ENCODE measurements at regions not wholly inside any gene's neighbourhood (a gene's known extent, or its start where the extent isn't known, plus 50 kb on each side); places are given as distances from the start of the nearest gene placed in this dataset.
A peak's percentile ranks its signal among the peaks of the same experiment; 100 is the strongest.
"Not testable (repeated sequence)": the region's sequence is repeated elsewhere in the genome, so short reads cannot be mapped to it uniquely, and the experiment has no call there.

DNA sequence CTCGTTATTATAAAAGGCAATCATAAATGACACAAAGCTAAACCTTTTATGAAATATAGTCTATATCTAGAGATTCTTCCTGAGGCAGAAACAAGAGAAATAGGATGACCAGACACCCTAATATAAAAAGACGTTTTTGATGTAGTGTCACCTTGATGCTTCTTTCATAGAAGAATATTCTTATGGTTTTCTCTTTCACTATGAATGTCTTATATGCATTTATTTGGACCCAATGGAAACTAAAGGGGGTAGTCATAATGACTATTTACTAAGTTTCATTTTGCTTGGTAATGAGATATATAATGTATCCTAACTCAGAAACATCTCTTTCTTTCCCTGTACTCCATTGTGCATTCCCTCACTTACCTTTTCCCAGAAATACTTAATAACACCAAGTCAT, 393.9 kb downstream of the RAP2B start:
- no peak for DNase-seq

DNA sequence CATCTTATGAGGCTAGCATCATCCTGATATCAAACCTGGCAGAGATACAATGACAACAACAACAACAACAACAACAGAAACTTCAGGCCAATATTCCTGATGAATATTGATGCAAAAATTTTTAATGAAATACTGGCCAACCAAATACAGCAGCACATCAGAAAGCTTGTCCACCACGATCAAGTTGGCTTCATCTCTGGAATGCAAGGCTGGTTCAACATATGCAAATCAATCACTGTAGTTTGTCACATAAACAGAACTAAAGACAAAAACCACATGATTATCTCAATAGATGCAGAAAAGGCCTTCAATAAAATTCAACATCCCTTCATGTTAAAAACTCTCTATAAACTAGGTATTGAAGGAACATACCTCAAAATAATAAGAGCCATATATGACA, 397.3 kb downstream of the RAP2B start:
- not testable (repeated sequence) for DNase-seq

DNA sequence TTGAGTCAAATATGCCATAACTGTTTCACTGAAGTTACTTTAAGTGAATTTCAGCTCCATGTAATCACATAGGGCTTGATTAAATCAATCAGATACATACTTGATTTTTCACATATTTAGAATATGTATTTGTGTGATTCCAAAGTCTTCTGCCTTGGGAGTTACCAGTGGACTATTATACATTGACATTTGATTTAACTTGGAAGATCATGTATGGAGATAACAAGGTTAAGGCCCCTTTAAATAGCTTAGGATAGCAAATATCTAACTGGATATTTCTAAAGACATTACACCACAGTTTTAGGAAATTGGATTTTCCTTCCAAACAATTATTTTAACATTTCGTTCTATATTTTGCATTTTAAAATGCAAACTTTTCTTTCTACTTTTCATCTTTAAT, 405.0 kb downstream of the RAP2B start:
- DNase-seq: no peak

DNA sequence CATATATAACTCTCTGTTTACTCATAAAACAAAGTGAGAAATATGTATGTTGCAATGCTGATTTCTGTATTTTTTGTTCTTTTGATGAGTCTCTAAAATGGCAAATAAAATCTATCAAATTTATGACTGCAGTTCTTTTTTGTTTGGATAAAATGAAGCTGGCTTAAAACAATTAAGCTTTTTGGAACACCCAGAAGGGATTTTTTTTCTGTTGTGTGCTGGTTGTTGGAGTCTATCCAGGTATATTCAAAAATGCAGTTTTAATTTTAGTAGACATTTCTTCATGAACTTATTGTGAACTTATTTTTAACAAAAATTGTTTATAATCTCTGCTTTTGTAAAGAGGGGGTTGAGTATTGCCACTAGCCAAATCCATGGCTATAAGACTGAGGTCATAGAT, 405.5 kb downstream of the RAP2B start:
- no peak for DNase-seq

DNA sequence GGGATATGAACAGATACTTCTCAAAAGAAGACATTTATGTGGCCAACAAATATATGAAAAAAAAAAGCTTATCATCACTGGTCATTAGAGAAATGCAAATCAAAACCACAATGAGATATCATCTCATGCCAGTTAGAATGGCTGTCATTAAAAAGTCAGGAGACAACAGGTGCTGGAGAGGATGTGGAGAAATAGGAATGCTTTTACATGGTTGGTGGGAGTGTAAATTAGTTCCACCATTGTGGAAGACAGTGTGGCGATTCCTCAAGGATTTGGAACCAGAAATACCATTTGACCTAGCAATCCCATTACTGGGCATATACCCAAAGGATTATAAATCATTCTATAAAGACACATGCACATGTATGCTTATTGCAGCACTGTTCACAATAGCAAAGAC, 408.5 kb downstream of the RAP2B start:
- not testable (repeated sequence) for DNase-seq

DNA sequence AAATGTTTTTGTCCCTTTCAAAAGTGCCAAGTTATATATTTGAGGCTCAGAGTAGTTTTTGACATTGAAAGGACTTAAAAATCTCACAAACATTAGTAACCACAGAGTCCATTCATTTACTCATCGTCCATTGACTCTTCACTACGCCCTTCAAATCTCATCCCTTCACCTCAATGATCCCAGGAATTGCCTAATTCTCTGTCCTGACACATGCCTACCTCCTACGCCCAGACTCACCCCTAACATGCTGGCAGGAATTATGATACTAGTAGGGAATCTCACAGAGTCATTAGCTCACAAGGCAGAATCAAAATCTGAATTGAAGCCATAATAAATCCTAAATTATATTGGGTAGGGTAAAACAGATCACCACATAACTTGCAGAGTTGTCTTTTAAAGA, 410.1 kb downstream of the RAP2B start:
- DNase-seq: no peak

DNA sequence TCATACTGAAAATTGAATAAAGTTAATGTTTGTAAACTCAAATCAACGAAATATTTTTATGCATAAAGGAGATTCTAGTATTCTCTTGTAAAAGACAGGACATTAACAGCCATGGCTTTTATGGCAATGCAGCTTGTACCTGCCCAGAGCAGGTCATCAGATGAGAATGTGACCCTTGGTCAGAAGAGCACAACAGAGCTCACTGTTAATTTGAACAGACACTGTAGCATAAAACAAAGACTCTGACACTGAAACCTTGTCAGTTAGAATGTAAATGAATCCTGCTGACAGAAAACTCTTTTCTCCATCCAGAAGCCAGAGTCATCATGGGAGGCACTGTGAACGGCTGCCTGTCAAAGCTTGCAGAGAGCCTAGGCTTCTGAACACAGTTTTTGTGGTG, 410.6 kb downstream of the RAP2B start:
- no peak for DNase-seq

DNA sequence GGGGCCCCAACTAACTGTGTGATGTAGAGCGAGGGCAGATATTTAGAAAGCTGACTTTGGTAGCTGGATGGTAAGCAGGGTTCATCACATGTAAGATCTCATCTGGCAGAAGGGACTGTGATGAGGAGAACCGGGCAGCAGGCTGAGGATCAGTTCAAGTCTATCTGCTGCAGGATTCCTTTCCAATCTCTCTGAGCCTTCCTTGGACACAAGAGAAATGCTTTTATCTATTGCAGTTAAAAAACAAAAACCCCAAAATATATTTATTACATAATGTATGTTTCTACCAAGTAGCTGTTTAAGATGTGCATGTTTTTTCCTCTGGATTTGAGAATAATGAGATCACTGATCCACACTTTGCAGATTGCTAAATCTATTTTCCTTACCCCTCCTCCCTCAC, 411.5 kb downstream of the RAP2B start:
- DNase-seq: no peak

DNA sequence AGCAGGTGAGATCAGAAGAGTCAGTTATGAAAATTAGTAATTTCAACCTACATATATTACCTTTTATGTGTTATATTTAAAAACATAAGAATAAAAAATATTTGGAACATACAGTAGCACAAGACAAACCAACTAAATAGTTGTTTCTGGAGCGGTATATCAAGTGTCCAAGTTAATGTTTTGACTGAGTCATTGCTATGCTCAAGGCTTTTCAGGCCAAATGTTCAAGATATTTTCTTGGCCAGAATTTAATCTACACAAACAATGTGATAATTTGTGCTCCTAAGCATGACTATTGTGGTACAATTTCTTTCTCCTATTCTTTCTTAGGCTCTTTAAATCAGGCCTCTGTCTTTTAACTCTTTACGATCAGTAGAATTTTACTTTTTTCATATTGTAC, 412.4 kb downstream of the RAP2B start:
- DNase-seq: no peak

DNA sequence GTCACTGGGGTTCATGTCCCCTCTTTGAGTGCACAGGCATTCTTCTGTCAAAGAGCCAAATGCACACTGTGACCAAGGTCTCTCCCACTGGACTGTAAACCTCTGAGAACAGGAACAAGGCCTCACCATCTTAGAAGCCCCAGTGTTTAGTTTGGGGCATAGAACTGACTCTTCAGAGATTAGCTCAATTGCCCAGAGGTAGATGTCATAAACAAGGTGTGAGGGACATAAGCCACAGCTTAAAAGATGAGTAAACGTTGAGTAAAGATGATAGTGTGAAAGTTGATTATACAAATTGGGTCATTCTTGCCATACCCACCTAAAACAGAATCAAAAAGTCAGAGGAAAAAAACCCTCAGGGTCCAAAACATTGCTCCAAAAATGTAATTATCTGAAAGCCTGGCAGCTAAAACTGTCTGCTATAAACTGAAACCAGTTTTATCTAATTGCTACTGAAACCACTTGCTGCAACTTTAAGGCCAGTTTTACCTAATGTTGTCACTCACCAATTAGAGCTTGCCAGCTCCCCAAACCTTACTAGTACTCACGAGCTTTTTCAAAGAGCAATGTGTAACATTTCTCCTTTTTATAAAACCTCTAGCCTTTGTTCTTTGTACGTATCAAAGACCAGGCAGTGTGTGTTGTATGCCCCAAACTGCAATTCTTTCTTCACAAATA, 415.2 kb downstream of the RAP2B start:
- DNase-seq: no peak

DNA sequence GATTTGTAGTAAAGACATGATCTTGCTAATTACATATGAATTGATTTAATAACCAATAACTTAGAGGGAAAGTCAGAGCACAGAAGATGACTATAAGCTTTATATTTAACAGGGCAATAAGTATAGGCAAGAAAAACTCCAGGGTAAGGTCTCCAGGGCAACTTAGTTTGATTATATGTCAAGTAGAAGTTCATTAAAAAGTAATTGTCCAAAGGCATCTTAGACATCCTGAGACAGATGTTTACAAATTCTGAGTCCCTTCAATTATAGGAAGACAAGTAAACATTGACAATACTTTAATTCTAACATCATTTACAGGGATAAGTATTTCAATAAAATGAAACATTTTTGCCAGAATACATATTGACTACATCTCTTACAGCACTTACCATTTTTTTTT, 416.0 kb downstream of the RAP2B start:
- no peak for DNase-seq

DNA sequence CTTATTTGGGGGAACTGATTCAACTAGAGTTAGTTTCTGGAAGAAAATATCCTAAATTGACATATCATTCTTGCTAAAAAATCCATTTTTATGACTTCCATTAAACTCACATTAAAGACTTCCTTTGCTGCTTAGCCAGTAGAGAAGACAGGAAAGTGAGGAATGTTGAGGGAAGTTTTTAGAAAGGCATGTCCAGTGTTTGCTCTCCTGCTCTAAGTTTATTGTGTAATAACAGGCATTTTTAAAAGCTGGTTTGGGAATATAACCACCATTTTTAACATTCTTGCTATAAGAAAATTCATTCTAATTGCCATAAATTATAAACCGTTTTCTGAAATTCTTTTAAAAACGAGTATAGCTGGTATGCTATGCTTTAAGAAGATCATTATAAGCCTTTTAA, 428.0 kb downstream of the RAP2B start:
- no peak for DNase-seq

DNA sequence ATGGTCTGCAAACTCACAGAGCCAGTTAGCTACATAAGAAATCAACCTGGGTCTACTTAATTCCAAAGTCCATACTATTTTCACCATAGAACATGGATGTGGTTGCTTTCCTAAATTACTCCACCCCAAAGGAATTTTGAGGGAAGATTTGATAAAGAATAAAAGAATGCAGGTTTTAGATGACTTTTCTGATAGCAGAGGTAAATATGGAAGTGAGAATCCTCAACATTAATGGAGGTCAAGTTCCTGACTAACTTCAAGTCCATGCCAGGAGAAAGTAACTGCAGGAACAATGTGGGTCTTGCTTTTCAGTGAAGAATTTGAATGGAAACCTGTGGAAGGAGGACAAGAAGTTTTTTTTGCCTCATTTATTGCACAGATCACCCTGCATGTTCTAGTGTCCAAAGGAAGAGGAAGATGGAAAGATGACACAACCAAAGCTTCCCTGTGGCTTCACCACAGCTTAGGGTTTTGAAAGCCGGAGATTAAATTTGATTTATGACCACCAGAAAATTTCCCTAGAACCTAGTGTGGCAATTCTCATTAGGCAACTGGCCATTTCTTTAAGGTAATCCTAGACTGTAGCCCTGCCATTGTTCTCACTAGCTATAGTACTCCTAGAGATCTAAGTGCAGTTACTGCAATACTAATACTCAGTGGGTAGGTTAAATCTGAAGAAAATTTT, 429.7 kb downstream of the RAP2B start:
- DNase-seq: no peak

DNA sequence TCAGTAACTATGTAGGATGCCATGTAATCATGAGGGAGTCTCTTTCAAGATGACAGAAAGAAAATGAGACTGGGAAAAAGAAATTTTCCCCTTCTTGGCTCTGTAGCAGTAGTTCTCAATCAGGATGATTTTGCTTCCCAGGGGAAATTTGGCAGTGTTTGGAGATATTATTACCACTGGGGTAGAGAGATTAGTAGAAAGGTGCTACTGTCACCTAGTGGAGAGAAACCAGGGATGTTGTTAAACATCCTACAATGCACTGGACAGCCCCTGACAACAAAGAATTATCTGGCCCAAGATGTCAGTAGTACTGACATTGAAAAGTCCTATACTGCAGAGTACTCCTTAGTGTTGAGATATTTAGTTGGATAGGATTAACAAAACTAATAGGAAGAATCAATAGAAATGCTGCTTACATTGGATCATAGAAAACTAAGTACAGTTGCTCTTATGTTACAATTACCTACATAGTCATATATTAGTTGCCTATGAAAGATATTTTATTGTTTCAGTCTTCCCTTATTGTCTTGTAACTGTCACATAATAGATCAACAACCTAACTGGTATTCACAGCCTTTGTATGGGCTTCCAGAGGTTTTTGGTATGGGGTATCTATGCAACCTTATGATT, 433.3 kb downstream of the RAP2B start:
- DNase-seq: peak; percentile 23

DNA sequence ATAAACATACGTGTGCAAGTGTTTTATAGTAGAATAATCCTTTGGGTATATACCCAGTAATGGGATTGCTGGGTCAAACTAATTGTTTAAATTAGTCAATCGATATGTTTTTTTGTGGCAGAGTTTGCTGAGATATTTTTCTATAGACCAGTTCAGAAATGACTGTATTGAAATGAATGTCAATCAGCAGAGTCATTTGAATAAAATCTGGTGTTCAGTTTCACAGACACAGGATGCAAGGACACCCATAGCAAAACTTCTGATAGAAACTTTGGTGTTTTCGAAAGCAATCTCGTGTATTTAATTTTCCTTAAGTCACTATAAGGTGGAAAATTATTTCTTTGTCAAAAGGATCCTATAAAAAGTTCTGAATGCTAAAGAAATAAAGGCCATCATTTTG, 434.4 kb downstream of the RAP2B start:
- no peak for DNase-seq

DNA sequence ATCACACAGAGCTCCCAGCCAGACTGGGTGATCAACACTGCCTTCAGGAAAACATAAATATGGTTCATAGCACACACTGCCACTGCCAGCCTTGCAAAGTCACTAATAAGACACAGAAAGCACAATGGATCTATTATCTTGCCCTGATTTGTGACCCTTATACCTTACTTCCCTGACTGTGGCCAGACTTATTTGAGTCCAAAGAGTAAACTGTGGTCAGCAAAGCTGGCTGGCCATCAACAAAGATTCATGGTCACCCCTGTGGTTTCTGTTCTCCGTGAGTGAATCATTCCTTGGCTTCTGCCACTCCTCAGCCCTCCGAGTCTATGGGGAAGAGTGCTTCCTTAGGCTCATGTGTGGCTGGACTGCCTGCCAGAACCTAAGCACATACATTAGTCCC, 437.7 kb downstream of the RAP2B start:
- DNase-seq: no peak

DNA sequence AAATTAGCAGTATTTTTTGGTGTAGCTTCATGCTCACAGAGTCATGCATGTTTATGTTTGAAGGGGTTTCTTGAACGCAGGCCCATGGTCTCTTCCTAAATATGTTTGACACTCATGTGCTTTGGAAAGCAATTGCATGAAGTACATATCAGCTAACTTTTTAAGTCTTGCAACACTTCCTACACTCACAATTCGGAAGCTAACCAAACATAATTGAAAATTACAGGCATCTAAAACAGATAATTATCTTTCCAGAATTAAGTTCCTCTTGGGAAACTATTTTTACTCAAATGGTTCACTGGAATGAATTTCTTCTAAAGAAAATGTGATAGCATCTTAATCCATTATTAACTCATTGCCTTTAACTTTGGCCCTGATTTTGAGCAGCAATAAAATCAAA, 438.9 kb downstream of the RAP2B start:
- DNase-seq: no peak

DNA sequence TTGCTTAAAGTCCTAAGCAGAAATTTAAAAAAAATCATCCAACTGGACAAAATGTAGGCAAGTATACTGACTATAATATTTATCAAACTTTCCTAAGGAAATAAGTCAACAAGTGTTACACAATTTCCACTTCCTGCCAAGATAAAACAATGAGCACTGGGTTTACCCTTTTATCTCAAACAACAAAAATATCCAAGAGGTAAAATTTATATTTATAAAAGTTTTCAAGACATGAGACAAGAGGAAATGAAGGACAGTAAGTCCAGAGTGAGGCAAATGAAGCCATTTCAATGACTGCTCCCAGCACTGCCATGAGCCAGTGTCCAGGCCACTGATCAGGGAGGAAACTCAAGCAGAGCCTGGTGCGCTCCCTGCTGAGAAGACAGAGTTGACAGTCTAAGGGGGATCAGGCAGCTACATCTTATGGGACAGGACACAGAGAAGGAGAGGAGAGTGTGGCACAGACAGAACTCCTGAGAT, 439.4 kb downstream of the RAP2B start:
- no peak for DNase-seq

DNA sequence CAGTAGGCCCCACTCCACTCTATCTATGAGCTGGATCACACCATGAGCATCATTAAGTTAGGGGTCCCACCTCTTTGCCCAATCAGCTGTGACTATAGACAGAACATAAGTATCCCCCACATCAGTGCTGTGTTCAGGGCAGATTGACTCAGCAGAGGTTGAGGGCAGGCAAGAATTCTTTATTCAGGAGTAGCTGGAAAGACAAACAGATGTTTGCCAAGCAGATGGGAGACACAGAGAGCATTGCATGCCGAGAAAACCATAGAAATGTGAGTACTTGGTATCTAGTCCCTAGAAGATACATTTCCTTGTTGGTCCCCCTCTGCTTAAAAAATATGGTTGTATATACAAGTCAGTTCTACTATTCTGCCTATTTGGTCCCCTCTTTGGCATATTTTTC, 440.8 kb downstream of the RAP2B start:
- no peak for DNase-seq

DNA sequence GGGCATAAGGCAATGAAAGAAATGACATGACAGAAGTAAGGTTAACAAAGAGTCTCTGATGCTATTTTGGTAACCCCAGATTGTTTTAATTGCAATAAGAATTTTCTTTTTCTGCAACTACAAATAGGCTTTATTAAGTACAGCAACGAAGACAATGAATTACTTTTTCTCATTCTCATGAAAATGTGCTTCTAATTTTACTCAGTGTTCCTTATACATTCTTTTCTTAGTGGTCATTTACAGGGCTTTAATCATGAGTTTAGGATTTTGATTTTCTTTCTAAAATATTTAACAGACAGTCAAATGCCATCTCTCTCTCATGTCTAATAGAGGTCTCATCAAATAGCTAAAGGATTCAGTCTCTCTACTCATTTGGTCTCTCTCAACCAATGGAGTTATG, 452.1 kb downstream of the RAP2B start:
- DNase-seq: no peak

DNA sequence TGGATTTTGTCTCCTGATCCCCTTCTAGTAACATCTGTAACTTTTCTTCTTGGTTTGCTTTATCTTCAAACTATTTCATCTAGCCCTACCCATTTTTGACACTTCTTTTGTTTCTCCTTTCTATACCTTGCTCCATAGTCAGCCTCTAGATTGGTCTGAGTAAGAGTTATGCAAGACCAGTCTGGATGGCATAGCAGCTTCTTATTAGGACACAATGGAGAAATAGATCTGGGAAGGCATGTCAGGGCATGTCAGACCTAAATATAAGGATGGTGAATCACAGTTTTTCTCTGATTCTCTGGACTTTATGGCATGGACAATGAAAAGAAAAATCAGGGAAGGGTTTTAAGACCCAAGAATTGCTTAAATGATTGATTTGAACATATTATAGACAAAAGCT, 452.5 kb downstream of the RAP2B start:
- DNase-seq: no peak

DNA sequence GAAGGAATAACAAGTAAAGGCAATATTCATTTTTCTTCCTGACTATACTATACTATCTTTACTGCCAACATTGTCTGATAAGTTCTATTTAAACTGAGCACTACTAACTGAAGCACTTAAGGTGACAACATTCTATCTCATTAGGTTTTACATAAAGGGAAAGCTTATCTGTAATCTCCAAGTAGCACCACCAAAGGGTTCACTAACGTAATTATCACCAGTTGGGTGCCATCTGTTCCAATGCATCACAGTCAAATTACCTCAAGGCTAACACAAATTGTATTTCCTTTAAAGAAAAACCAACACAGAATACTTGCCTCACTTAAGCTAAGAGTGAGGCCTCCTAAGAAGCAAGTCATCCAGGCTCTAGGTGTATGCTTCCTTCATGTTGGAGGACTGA, 453.8 kb downstream of the RAP2B start:
- no peak for DNase-seq

DNA sequence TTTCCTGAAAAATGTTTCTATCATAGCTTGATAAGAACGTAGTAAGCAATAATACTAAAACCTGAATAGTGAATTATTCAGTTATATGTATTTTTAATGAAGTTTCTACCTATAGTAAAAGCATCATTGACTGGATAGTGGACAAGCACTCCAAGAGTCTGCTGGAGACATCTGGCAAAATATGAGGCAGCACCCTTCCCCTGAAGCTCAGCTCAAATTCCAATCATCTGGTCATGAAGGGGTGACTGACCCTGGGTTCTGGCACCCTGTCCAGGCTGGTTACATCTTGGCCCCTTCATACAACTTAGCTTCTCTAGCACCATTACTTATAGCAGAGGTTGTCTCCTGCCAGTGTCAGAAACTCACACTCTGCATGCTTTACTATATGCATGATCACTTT, 455.4 kb downstream of the RAP2B start:
- DNase-seq: no peak

DNA sequence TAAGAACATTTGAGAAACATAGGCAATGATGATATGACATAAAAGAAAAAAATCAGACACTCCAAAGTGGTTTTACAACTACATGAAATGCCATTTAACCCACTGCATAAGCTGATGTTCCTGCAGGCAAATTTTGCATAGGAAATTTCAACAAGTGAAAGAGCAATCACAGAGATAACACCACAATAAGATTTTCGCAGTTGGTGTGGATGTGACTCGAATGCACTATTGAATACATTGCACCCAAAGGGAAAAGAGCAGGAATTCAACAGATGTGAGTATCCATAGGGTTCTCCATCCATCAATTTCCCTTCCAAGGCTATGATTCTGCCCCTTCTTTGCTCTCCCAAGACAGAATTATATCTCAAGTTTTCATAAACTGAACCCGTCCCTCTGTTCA, 456.1 kb downstream of the RAP2B start:
- no peak for DNase-seq

DNA sequence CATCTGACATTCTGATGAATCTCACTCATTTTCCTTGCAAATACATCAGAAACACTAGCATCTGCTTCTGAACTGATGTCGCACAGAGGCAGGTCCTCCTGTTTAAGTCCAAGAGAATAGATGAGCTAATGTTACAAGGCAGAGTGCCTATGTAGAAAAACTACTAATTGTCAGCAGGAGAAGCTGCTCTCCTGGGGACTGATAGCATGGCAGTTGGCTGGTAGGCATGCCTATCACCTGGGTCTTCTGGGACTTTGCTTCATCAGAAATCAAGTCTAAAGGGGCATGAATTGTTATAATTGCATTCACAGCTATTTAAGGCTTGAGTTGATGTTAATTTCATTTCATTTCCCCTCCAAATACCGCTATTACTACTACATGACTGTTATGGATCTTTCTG, 457.2 kb downstream of the RAP2B start:
- DNase-seq: no peak

Measured in RPMI8226 (cell line).